Muscle layer of duodenum (tissue), 2 donors: ENCODE measurements at regions not wholly inside any gene's neighbourhood (a gene's known extent, or its start where the extent isn't known, plus 50 kb on each side); places are given as distances from the start of the nearest gene placed in this dataset.

Experiments used
- H3K27ac ChIP-seq: one replicate; pipeline ENCODE4 v1.7.0; 2013; ENCODE audit warnings: mild to moderate bottlenecking, low read length
- H3K27me3 ChIP-seq: one replicate; pipeline ENCODE4 v1.7.0; 2013; ENCODE audit warnings: low read depth, mild to moderate bottlenecking, control low read depth, low read length
- H3K36me3 ChIP-seq, 2 donors: one replicate each; pipeline ENCODE4 v1.7.0; 2013; ENCODE audit warnings: low read length in 2 of 2, control low read depth in 1 of 2, mild to moderate bottlenecking in 1 of 2; ENCODE audit not compliant: insufficient read depth in 2 of 2, control insufficient read depth in 1 of 2
- H3K4me1 ChIP-seq, 2 donors: one replicate each; pipeline ENCODE4 v1.7.0; 2013; ENCODE audit warnings: low read length in 2 of 2, mild to moderate bottlenecking in 2 of 2, control low read depth in 1 of 2, moderate library complexity in 1 of 2; ENCODE audit not compliant: insufficient read depth in 2 of 2, control insufficient read depth in 1 of 2
- H3K4me3 ChIP-seq, 2 donors: one replicate each; pipeline ENCODE4 v1.7.0; 2013; ENCODE audit warnings: low read length in 2 of 2, low read depth in 1 of 2, mild to moderate bottlenecking in 1 of 2
- H3K9me3 ChIP-seq, 2 donors: one replicate each; pipeline ENCODE4 v1.7.0; 2013; ENCODE audit warnings: low read length in 2 of 2, control low read depth in 1 of 2, mild to moderate bottlenecking in 1 of 2; ENCODE audit not compliant: control insufficient read depth in 1 of 2
- donor health status: healthy.

DNA sequence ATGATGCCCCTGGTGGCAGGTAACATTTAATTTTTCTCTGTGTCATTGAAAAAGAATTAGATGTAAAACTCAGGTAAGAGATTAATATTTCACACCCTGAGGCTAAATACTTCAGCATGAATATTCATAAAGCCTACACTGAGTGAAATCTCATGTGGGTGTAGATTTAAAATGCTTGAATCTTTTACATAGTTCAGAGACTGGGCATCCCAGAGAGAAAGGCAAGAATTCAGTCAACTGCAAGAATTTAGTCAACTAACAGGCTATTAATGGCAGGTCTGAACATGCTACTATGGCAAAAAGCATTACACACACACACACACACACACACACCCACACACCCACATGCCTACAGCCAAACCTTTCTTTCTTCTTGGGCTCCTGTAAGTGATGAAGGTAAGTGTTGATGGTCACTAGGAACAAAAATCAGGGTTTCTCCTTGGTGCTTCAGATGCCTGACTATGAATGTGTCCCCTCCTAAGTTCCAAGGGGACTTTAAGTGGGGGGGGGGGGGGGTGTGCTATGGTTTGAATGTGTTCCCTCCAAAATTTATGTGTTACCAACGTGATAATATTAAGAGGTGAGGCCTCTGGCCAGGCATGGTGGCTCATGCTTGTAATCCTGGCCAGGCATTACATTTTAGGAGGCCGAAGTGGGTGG is 63.7 kb upstream of the PSMD7 start:
- Histone ChIP-seq H3K9me3 (no peaks in the 10 kb centered on the region), H3K36me3 (no peaks in the 10 kb centered on the region), H3K27ac (no peak overlapping the region), H3K27me3 (no peaks in the 10 kb centered on the region), H3K4me3 (no peak overlapping the region), H3K4me1 (no peaks in the 10 kb centered on the region)

DNA sequence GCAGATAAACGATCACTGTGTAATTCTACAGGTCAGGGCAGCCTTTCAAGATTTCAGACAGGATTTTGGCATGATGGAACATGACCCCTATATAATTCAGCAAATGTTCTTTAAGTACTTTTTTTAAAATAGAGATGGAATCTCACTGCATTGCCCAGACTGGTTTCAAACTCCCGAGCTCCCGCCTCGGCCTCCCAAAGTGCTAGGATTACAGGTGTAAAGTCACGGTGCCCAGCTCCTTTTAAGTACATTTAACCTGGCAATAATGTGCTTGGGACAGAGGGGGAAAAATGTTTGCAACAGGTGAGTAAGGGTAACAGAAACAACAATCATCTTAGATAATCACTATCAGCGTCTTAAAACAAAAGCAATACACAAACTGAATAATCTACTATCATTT is 66.5 kb upstream of the PSMD7 start:
- Histone ChIP-seq H3K4me1 (no peaks in the 10 kb centered on the region), H3K9me3 (no peaks in the 10 kb centered on the region), H3K27ac (no peak overlapping the region), H3K4me3 (no peak overlapping the region), H3K36me3 (no peaks in the 10 kb centered on the region), H3K27me3 (no peaks in the 10 kb centered on the region)

DNA sequence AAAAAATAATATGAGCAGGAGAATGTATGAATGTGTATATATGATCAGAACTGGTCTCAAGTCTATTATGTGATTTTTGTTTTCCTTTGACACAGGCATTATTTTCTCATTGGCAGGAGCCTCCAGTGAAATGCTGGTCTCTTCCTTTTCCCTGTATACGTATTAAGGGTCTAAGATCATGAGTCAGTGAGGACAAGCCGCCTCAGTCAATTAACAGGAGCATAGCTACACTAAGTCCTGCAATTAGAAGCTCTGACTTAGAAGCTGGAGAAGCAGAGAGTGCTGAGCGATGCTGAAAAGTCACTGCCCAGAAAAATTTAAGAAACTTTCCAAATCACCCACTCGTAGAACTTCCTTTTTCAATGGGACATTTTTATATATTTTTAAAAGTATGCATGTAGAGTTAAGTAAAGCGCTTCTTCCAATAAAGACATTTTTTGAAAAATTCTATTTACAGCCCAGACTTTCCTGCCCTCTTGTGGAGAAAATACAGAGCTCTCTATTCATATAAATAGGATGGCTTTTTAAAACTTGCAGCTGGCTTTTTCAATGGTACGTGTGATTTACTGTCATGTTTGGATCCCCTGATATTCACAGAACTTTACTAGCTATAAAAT is 70.2 kb upstream of the PSMD7 start:
- Histone ChIP-seq H3K36me3 (no peaks in the 10 kb centered on the region), H3K9me3 (no peaks in the 10 kb centered on the region), H3K27me3 (no peaks in the 10 kb centered on the region), H3K4me1 (no peaks in the 10 kb centered on the region), H3K27ac (no peak overlapping the region), H3K4me3 (no peak overlapping the region)

DNA sequence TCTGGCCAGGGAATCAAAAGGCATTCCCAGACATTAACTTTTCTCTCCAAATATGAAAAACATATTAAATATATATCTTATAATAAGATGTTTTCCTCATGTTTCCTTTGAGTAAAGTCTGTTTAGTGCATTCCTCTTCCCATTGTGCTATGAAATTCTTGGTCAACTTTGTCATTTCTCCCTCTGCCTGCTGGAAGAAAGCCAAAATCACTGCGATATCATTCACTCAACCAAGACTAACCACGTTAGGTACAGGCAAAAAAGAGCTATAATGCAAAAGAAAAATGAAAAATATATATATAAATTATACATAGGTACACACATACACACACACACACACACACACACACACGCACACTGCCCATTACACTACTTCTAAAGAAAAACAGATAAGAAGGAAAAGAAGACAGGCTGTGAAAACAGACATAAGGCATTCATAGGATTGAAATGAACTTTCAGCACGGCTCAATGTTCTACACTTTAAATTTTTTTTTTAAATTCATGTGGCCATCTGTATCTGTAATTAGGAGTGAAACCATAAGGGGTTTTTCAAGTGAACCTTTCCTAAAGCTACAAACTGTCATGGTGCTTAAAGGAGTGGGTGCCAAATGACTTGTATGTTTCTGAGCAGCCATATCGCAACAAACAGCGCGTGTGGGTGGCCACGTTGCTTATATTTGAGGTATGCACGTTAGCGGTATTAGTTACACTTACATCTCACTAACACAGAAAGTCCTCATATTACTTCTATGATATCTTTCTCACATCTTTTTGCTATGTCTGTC is 71.6 kb upstream of the PSMD7 start:
- H3K4me3 ChIP-seq: no peak overlapping the region
- no peaks in the 10 kb centered on the region for H3K36me3 ChIP-seq
- H3K27me3 ChIP-seq: no peaks in the 10 kb centered on the region
- H3K27ac ChIP-seq: no peak overlapping the region
- H3K4me1 ChIP-seq: no peaks in the 10 kb centered on the region
- no peaks in the 10 kb centered on the region for H3K9me3 ChIP-seq

DNA sequence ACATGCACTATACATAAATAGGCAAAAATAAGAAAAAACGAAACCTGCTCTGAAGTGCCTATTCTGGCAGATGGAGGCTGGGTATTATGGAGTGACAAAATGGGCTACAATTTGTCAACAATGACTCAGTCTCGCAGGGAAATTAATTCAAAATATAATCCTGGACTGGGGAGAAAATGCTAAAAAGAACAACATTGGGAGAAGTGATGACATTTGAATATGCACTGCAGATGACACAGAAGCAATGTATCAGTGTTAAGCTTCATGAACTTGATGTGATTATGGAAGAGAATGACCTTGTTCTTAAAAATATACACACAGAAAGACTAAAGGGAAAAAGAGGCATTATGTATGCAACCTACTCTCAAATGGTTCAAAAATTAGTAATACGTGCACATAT is 74.8 kb upstream of the PSMD7 start:
- no peaks in the 10 kb centered on the region for H3K9me3 ChIP-seq
- no peaks in the 10 kb centered on the region for H3K4me1 ChIP-seq
- H3K27ac ChIP-seq: no peak overlapping the region
- H3K27me3 ChIP-seq: no peaks in the 10 kb centered on the region
- no peak overlapping the region for H3K4me3 ChIP-seq
- H3K36me3 ChIP-seq: no peaks in the 10 kb centered on the region

DNA sequence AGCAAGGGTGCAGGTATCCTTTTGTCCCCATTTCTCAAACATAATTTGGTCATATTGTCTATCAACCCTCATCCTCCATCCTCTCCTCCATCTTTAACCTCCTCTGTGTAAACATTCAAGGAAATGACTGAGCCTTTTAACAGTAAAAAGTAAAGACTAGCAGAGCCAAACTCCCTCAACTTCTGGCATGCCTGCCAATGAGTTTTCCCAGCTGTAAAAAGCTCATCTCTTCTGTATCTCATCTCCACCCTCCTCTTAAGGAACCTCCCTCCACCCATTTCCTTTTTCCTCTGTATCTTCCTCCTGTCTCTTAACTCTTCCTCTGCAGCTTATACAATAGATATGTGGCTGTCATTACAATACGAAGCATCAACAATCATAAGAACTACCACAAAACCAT is 76.9 kb upstream of the PSMD7 start:
- Histone ChIP-seq H3K4me3 (no peak overlapping the region), H3K4me1 (no peaks in the 10 kb centered on the region), H3K27me3 (no peaks in the 10 kb centered on the region)

DNA sequence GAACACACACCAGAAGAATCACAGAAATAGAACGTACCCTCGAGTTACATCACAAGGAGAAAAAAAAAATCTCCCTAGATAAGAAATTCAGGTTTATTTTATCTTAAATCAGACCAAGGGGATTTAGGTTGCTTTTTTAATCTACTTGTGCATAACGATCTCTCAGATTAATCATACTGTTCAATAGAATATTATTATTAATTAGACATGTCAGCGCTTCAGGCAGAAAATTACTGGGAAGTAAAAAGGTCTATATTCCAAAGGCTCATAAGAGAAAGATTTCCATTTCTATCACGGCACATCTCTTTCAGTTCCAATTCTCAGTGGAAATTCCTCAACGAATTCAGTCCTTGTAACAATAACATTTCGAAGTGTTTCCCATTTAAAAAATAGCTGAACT is 77.7 kb upstream of the PSMD7 start:
- Histone ChIP-seq H3K4me1 (no peaks in the 10 kb centered on the region), H3K36me3 (no peaks in the 10 kb centered on the region), H3K27me3 (no peaks in the 10 kb centered on the region), H3K4me3 (no peak overlapping the region), H3K9me3 (no peaks in the 10 kb centered on the region), H3K27ac (no peak overlapping the region)

More for the DNA sequence above, 76.9 kb upstream of the PSMD7 start:
- H3K9me3 ChIP-seq: no peaks in the 10 kb centered on the region
- H3K27ac ChIP-seq: no peak overlapping the region
- H3K36me3 ChIP-seq: no peaks in the 10 kb centered on the region

DNA sequence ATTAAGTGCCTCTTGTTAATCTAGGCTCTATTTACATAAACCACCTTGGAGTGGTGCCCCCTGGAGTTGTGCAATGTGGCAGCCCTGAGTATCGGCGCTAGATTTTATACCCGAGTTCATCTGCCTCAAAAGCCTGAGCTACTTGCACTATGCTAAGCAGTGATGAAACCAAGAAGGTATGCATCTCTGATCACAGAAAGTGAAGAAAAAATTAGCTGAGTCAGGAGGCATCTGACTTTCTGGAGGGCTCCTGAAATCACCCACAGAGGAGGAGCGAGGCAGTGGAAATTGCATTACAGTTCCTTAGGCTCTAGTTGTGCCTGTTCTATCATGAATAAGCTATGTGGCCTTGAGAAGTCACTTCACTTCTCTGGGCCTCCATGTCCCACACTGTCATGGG is 80.3 kb upstream of the PSMD7 start:
- Histone ChIP-seq H3K4me1 (no peaks in the 10 kb centered on the region), H3K27me3 (peaks cover 3% of the 10 kb centered on the region), H3K36me3 (no peaks in the 10 kb centered on the region), H3K9me3 (no peaks in the 10 kb centered on the region), H3K27ac (no peak overlapping the region), H3K4me3 (no peak overlapping the region)

DNA sequence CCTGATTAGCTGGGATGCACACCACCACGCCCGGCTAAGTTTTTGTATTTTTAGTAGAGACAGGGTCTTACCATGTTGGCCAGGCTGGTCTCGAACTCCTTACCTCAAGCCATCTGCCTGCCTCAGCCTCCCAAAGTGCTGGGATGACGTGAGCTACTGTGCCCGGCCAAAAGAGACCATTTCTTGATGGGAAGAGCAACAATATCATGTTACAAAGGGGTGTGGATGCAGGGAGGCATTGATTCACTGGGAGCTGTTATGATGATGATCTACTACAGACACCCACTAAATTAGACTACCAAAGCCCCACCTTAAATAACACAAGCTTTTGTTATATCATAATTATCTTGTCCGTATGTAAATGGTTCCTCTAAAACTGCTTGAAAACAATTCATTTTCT is 81.4 kb upstream of the PSMD7 start:
- Histone ChIP-seq H3K27me3 (peaks cover 3% of the 10 kb centered on the region), H3K9me3 (no peaks in the 10 kb centered on the region), H3K4me1 (no peaks in the 10 kb centered on the region), H3K36me3 (no peaks in the 10 kb centered on the region), H3K4me3 (no peak overlapping the region), H3K27ac (no peak overlapping the region)

DNA sequence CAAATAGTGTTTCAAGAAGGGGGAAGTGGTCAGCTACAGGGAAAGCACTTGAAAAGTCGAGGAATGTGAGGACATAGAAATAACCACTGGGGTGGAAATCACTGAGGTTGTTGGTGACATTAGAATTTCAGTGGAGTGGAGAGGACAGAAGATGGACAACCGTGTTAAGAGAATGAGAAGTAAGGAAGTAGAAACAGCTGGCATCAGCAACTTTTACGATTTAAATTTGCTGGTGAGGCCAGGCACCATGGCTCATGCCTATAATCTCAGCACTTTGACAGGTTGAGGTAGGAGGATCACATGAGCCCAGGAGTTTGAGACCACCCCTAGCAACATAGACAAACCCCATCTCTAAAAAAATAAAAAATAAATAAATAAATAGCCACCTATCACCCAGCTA is 83.2 kb upstream of the PSMD7 start:
- Histone ChIP-seq H3K4me3 (no peak overlapping the region), H3K27ac (no peak overlapping the region), H3K9me3 (no peaks in the 10 kb centered on the region), H3K4me1 (no peaks in the 10 kb centered on the region), H3K36me3 (no peaks in the 10 kb centered on the region), H3K27me3 (peaks cover 3% of the 10 kb centered on the region)

DNA sequence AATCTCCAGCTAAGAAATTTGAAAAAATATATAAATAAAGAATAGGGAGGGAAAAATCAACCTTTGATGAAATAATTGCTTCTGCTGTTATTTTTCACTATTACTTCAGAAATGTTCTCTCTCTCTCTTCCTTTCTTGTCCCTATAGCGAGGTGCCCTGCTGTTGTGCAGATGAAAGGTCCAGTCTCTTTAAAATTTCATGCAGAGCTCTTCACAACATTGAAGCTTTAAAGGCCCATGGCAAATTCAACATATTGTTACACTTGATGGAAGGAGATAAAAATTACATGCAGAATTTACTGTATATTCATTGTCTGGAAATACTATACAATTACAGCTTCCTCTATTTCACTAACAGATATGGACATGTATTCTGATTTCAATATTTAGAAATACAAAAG is 86.4 kb upstream of the PSMD7 start:
- no peaks in the 10 kb centered on the region for H3K9me3 ChIP-seq
- no peaks in the 10 kb centered on the region for H3K4me1 ChIP-seq
- peaks cover 3% of the 10 kb centered on the region for H3K27me3 ChIP-seq
- H3K4me3 ChIP-seq: no peak overlapping the region
- no peaks in the 10 kb centered on the region for H3K36me3 ChIP-seq
- no peak overlapping the region for H3K27ac ChIP-seq
